Liver (tissue), 3 donors: ENCODE measurements at regions not wholly inside any gene's neighbourhood (a gene's known extent, or its start where the extent isn't known, plus 50 kb on each side); places are given as distances from the start of the nearest gene placed in this dataset.

Source experiments
- CTCF ChIP-seq: fragments of 150-350 bp; IDR thresholded peaks from 2 replicates; pipeline ENCODE4 v1.5.1; 2017; ENCODE audit warnings: improper control_type of control experiment, low read depth, low read length; ENCODE audit not compliant: missing input control
- MAX ChIP-seq: IDR thresholded peaks from 2 replicates; pipeline ENCODE4 v1.6.1; 2016; ENCODE audit warnings: antibody characterized with exemption
- REST ChIP-seq: IDR thresholded peaks from 2 replicates; pipeline ENCODE4 v1.6.1; 2016; ENCODE audit warnings: antibody characterized with exemption, mild to moderate bottlenecking
- SP1 ChIP-seq: IDR thresholded peaks from 2 replicates; pipeline ENCODE4 v1.6.1; 2018; ENCODE audit warnings: antibody characterized with exemption, mild to moderate bottlenecking
- TAF1 ChIP-seq: conservative IDR thresholded peaks from 2 replicates; pipeline ENCODE4 v1.6.1; 2016; ENCODE audit warnings: antibody characterized with exemption, mild to moderate bottlenecking
- YY1 ChIP-seq: IDR thresholded peaks from 2 replicates; pipeline ENCODE4 v1.6.1; 2016; ENCODE audit warnings: antibody characterized with exemption, mild to moderate bottlenecking
- donor health status: healthy.
- donor health status: healthy.

DNA sequence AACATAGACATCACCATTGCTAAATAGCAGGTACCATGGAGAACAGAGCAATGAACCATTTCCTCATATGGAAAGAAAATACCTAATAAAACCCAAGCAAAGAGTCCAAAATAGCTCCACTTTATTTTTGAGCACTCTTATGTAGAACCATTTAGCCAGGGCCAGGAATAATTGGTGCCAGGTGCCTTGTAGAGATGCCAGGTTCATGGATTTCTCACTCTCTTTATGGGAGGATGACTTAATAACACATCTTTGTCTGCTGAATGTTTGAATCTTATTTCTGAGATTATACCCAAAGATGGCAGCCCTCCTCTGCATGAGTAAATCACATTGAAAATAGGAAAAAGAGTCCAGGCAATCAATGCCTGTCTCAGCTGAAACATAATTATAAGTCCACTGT is 212.3 kb upstream of the SFRP2 start:
- TF ChIP-seq YY1 = no peak
- TF ChIP-seq MAX = no peak
- TF ChIP-seq CTCF = no peak
- TF ChIP-seq REST = no peak
- TF ChIP-seq TAF1 = no peak
- no peak for TF ChIP-seq SP1
